ENCODE measurements at regions not wholly inside any gene's neighbourhood (a gene's known extent, or its start where the extent isn't known, plus 50 kb on each side); places are given as distances from the start of the nearest gene placed in this dataset.

- Mint-ChIP-seq H3K36me3 (ENCODE audit: low read depth) (no peaks in the 10 kb centered on the region), H3K9me3 (peaks cover 16% of the 10 kb centered on the region)
- intact Hi-C loops (cut with micrococcal nuclease): no loop called here
Measured at GRCh38 chr7:28270536-28270935, 89.9 kb upstream of the JAZF1 start.

GRCh38 chr7:28272461-28272877 is 91.9 kb upstream of the JAZF1 start:
- Mint-ChIP-seq H3K4me1 (peaks cover 4% of the 10 kb centered on the region), H3K36me3 (ENCODE audit: low read depth) (no peaks in the 10 kb centered on the region), H3K4me3 (no peak overlapping the region), H3K27ac (no peak overlapping the region), H3K27me3 (peaks cover 26% of the 10 kb centered on the region), H3K9me3 (peaks cover 16% of the 10 kb centered on the region)
- intact Hi-C loops (cut with micrococcal nuclease): no loop called here
- DNase-seq: no peak

More at GRCh38 chr7:28270536-28270935, 89.9 kb upstream of the JAZF1 start:
- peaks cover 26% of the 10 kb centered on the region for H3K27me3 Mint-ChIP-seq
- peaks cover 4% of the 10 kb centered on the region for H3K4me1 Mint-ChIP-seq
- DNase-seq: no peak
- no peak overlapping the region for H3K27ac Mint-ChIP-seq
- H3K4me3 Mint-ChIP-seq: no peak overlapping the region

GRCh38 chr7:28276298-28276697 is 95.7 kb upstream of the JAZF1 start:
- peaks cover 11% of the 10 kb centered on the region for H3K27me3 Mint-ChIP-seq
- H3K27ac Mint-ChIP-seq: no peak overlapping the region
- peaks cover 2% of the 10 kb centered on the region for H3K4me1 Mint-ChIP-seq
- intact Hi-C loops (cut with micrococcal nuclease): no loop called here
- no peak for DNase-seq
- H3K4me3 Mint-ChIP-seq: no peak overlapping the region
- peaks cover 3% of the 10 kb centered on the region for H3K9me3 Mint-ChIP-seq
- no peaks in the 10 kb centered on the region for H3K36me3 Mint-ChIP-seq (ENCODE audit: low read depth)

GRCh38 chr7:28277364-28277763 is 96.8 kb upstream of the JAZF1 start:
- Mint-ChIP-seq H3K4me1 (peaks cover 2% of the 10 kb centered on the region), H3K9me3 (peaks cover 3% of the 10 kb centered on the region), H3K27me3 (peaks cover 6% of the 10 kb centered on the region), H3K27ac (no peak overlapping the region), H3K36me3 (ENCODE audit: low read depth) (no peaks in the 10 kb centered on the region), H3K4me3 (no peak overlapping the region)
- intact Hi-C loops (cut with micrococcal nuclease): no loop called here
- DNase-seq: no peak

- H3K4me3 Mint-ChIP-seq: no peak overlapping the region
- H3K9me3 Mint-ChIP-seq: no peaks in the 10 kb centered on the region
- no peak for DNase-seq
- no peaks in the 10 kb centered on the region for H3K4me1 Mint-ChIP-seq
- H3K36me3 Mint-ChIP-seq (ENCODE audit: low read depth): no peaks in the 10 kb centered on the region
- intact Hi-C loops (cut with micrococcal nuclease): no loop called here
- H3K27ac Mint-ChIP-seq: no peak overlapping the region
- H3K27me3 Mint-ChIP-seq: peaks cover 4% of the 10 kb centered on the region
Measured at GRCh38 chr7:28277958-28278357, 97.4 kb upstream of the JAZF1 start.

GRCh38 chr7:28280516-28280915 is 99.9 kb upstream of the JAZF1 start:
- H3K36me3 Mint-ChIP-seq (ENCODE audit: low read depth): no peaks in the 10 kb centered on the region
- peaks cover 7% of the 10 kb centered on the region for H3K27me3 Mint-ChIP-seq
- no peaks in the 10 kb centered on the region for H3K4me1 Mint-ChIP-seq
- no peak for DNase-seq
- intact Hi-C loops (cut with micrococcal nuclease): no loop called here
- H3K27ac Mint-ChIP-seq: no peak overlapping the region
- no peak overlapping the region for H3K4me3 Mint-ChIP-seq
- no peaks in the 10 kb centered on the region for H3K9me3 Mint-ChIP-seq

- Mint-ChIP-seq H3K9me3 (no peaks in the 10 kb centered on the region), H3K36me3 (ENCODE audit: low read depth) (no peaks in the 10 kb centered on the region), H3K4me1 (peaks cover 8% of the 10 kb centered on the region), H3K27me3 (peaks cover 38% of the 10 kb centered on the region), H3K4me3 (no peak overlapping the region), H3K27ac (no peak overlapping the region)
- intact Hi-C loops (cut with micrococcal nuclease): no loop called here
- no peak for DNase-seq
Measured at GRCh38 chr7:28290496-28290895, 109.9 kb upstream of the JAZF1 start.

GRCh38 chr7:28291559-28291958 is 111.0 kb upstream of the JAZF1 start:
- Mint-ChIP-seq H3K9me3 (no peaks in the 10 kb centered on the region), H3K4me3 (no peak overlapping the region), H3K36me3 (ENCODE audit: low read depth) (no peaks in the 10 kb centered on the region), H3K27ac (no peak overlapping the region), H3K4me1 (peaks cover 8% of the 10 kb centered on the region), H3K27me3 (peaks cover 41% of the 10 kb centered on the region)
- intact Hi-C loops (cut with micrococcal nuclease): no loop called here
- no peak for DNase-seq

GRCh38 chr7:28292834-28293526 is 112.4 kb upstream of the JAZF1 start:
- Mint-ChIP-seq H3K9me3 (no peaks in the 10 kb centered on the region), H3K27ac (no peak overlapping the region), H3K36me3 (ENCODE audit: low read depth) (no peaks in the 10 kb centered on the region), H3K4me1 (peaks cover 8% of the 10 kb centered on the region), H3K27me3 (peaks cover 34% of the 10 kb centered on the region), H3K4me3 (no peak overlapping the region)
- intact Hi-C loops (cut with micrococcal nuclease): loop anchor here (1.0 to 2.0 kb wide), 3 partner anchors 38 to 140 kb away; no protein-coding TSS in a partner anchor
- DNase-seq: no peak

GRCh38 chr7:28293527-28293835 is 112.9 kb upstream of the JAZF1 start:
- Mint-ChIP-seq H3K9me3 (no peaks in the 10 kb centered on the region), H3K27me3 (peaks cover 34% of the 10 kb centered on the region)

GRCh38 chr7:28296571-28297483 is 115.5 kb upstream of the CREB5 start:
- Mint-ChIP-seq H3K4me1 (peaks cover 7% of the 10 kb centered on the region), H3K9me3 (no peaks in the 10 kb centered on the region), H3K27ac (no peak overlapping the region), H3K36me3 (ENCODE audit: low read depth) (no peaks in the 10 kb centered on the region), H3K27me3 (peaks cover 31% of the 10 kb centered on the region), H3K4me3 (no peak overlapping the region)
- peak; percentile 75 for DNase-seq
- intact Hi-C loops (cut with micrococcal nuclease): loop anchor here (5.0 kb wide), 1 partner anchor 555 kb away; no protein-coding TSS in a partner anchor

More at GRCh38 chr7:28293527-28293835, 112.9 kb upstream of the JAZF1 start:
- Mint-ChIP-seq H3K36me3 (ENCODE audit: low read depth) (no peaks in the 10 kb centered on the region), H3K4me1 (peaks cover 8% of the 10 kb centered on the region), H3K4me3 (no peak overlapping the region), H3K27ac (no peak overlapping the region)
- DNase-seq: no peak
- intact Hi-C loops (cut with micrococcal nuclease): loop anchor here (2.0 kb wide), 2 partner anchors 37 to 141 kb away; no protein-coding TSS in a partner anchor

GRCh38 chr7:28297801-28298459 is 114.4 kb upstream of the CREB5 start:
- Mint-ChIP-seq H3K9me3 (no peaks in the 10 kb centered on the region), H3K36me3 (ENCODE audit: low read depth) (no peaks in the 10 kb centered on the region)

GRCh38 chr7:28298870-28299518 is 113.3 kb upstream of the CREB5 start:
- Mint-ChIP-seq H3K27me3 (peaks cover 23% of the 10 kb centered on the region), H3K4me3 (no peak overlapping the region), H3K9me3 (no peaks in the 10 kb centered on the region), H3K27ac (no peak overlapping the region), H3K36me3 (ENCODE audit: low read depth) (no peaks in the 10 kb centered on the region), H3K4me1 (no peaks in the 10 kb centered on the region)
- DNase-seq: no peak
- intact Hi-C loops (cut with micrococcal nuclease): loop anchor here (5.0 kb wide), 1 partner anchor 553 kb away; no protein-coding TSS in a partner anchor

More at GRCh38 chr7:28297801-28298459, 114.4 kb upstream of the CREB5 start:
- Mint-ChIP-seq H3K27ac (no peak overlapping the region), H3K4me3 (no peak overlapping the region), H3K4me1 (peaks cover 1% of the 10 kb centered on the region), H3K27me3 (peaks cover 26% of the 10 kb centered on the region)
- DNase-seq: no peak
- intact Hi-C loops (cut with micrococcal nuclease): loop anchor here (5.0 kb wide), 1 partner anchor 554 kb away; no protein-coding TSS in a partner anchor

Data from activated CD4-positive, alpha-beta T cell treated with anti-CD3 and anti-CD28 coated beads, Interleukin-2, amount 10 ng/mL, durations not matched to agents 24 days and 14 days (primary cell).